Neuronal stem cell (in vitro differentiated cells): ENCODE measurements at regions not wholly inside any gene's neighbourhood (a gene's known extent, or its start where the extent isn't known, plus 50 kb on each side); places are given as distances from the start of the nearest gene placed in this dataset.

Experiments used
- DNase-seq: peaks from one replicate; pipeline ENCODE4 v3.0.0-alpha.2; 2013; ENCODE audit warnings: low spot score
- H2AFZ ChIP-seq: one replicate; pipeline ENCODE4 v1.6.1; 2013; ENCODE audit warnings: mild to moderate bottlenecking, low read length, inconsistent platforms
- H2AK5ac ChIP-seq: 2 replicates; pipeline ENCODE4 v1.6.1; 2013; ENCODE audit warnings: low read depth, mild to moderate bottlenecking, inconsistent platforms, low read length, moderate library complexity, mixed read lengths
- H2BK120ac ChIP-seq: 2 replicates; pipeline ENCODE4 v1.6.1; 2013; ENCODE audit warnings: low read depth, mild to moderate bottlenecking, inconsistent platforms, low read length, moderate library complexity, mixed read lengths
- H2BK12ac ChIP-seq: one replicate; pipeline ENCODE4 v1.6.1; 2013; ENCODE audit warnings: low read length, inconsistent platforms
- H2BK15ac ChIP-seq: 2 replicates; pipeline ENCODE4 v1.6.1; 2013; ENCODE audit warnings: mild to moderate bottlenecking, low read length, inconsistent platforms, mixed read lengths
- H2BK5ac ChIP-seq: one replicate; pipeline ENCODE4 v1.6.1; 2013; ENCODE audit warnings: inconsistent platforms, mild to moderate bottlenecking, low read length, moderate library complexity
- H3K14ac ChIP-seq: one replicate; pipeline ENCODE4 v1.6.1; 2013; ENCODE audit warnings: low read length, inconsistent platforms
- H3K18ac ChIP-seq: 2 replicates; pipeline ENCODE4 v1.6.1; 2013; ENCODE audit warnings: low read length, inconsistent platforms
- H3K23ac ChIP-seq: 2 replicates; pipeline ENCODE4 v1.6.1; 2013; ENCODE audit warnings: low read depth, mild to moderate bottlenecking, mixed read lengths, low read length, inconsistent platforms; ENCODE audit not compliant: poor library complexity
- H3K27ac ChIP-seq: replicated peaks from 3 replicates; pipeline ENCODE4 v1.5.1; 2013; ENCODE audit warnings: low read length, inconsistent platforms
- H3K27me3 ChIP-seq, 3 experiments: 2 replicates each; pipeline ENCODE4 v1.6.1; 2013; ENCODE audit warnings: low read length in 3 of 3, mild to moderate bottlenecking in 2 of 3, inconsistent platforms in 1 of 3, low read depth in 1 of 3, mixed read lengths in 1 of 3, moderate library complexity in 1 of 3; ENCODE audit not compliant: control insufficient read depth in 3 of 3, insufficient read depth in 3 of 3
- H3K36me3 ChIP-seq, 2 donors: replicated peaks in 1 of 2; 2 replicates each; pipeline ENCODE4 v1.6.1; 2013; ENCODE audit warnings: low read length in 2 of 2; ENCODE audit not compliant: control insufficient read depth in 2 of 2, insufficient read depth in 2 of 2
- H3K4ac ChIP-seq: 2 replicates; pipeline ENCODE4 v1.6.1; 2013; ENCODE audit warnings: inconsistent platforms, mild to moderate bottlenecking, low read length, moderate library complexity
- H3K4me1 ChIP-seq, 2 donors: 1 replicate in 1 of 2; 2 replicates in 1 of 2; pipeline ENCODE4 v1.6.1; 2013; ENCODE audit warnings: low read length in 2 of 2, low read depth in 1 of 2; ENCODE audit not compliant: control insufficient read depth in 2 of 2, insufficient read depth in 1 of 2
- H3K4me2 ChIP-seq: one replicate; pipeline ENCODE4 v1.6.1; 2013; ENCODE audit warnings: mild to moderate bottlenecking, low read length, inconsistent platforms; ENCODE audit not compliant: insufficient read depth, poor library complexity, severe bottlenecking
- H3K4me3 ChIP-seq, 2 donors: 2 replicates each; pipeline ENCODE4 v1.5.1; 2013; ENCODE audit warnings: low read length in 2 of 2, mild to moderate bottlenecking in 2 of 2, inconsistent platforms in 1 of 2, moderate library complexity in 1 of 2
- H3K79me1 ChIP-seq: one replicate; pipeline ENCODE4 v1.6.1; 2013; ENCODE audit warnings: low read depth, mild to moderate bottlenecking, inconsistent platforms, low read length, moderate library complexity
- H3K9ac ChIP-seq: one replicate; pipeline ENCODE4 v1.6.1; 2013; ENCODE audit warnings: mild to moderate bottlenecking, low read depth, low read length, inconsistent platforms; ENCODE audit not compliant: poor library complexity
- H3K9me3 ChIP-seq, 2 donors: replicated peaks in 1 of 2; 2 replicates each; pipeline versions ENCODE3 to v1.6.1; 2013; ENCODE audit warnings: low read length in 2 of 2, mild to moderate bottlenecking in 2 of 2, inconsistent platforms in 1 of 2, low read depth in 1 of 2, mixed read lengths in 1 of 2, moderate library complexity in 1 of 2; ENCODE audit not compliant: control insufficient read depth in 2 of 2, insufficient read depth in 1 of 2
- H4K8ac ChIP-seq: one replicate; pipeline ENCODE4 v1.6.1; 2013; ENCODE audit warnings: low read depth, mild to moderate bottlenecking, inconsistent platforms, low read length, moderate library complexity
- H4K91ac ChIP-seq: one replicate; pipeline ENCODE4 v1.6.1; 2013; ENCODE audit warnings: low read length, low read depth, mild to moderate bottlenecking, inconsistent platforms; ENCODE audit not compliant: poor library complexity
- WGBS, 2 donors: extraction: QIAGEN DNeasy Blood & Tissue Kit; methylation state at CpG; one replicate each; pipeline ENCODE4 v1.1.7; 2013; ENCODE audit warnings: missing lambda C conversion rate in 2 of 2, mixed read lengths in 1 of 2; ENCODE audit not compliant: insufficient read length in 2 of 2, insufficient replicate concordance in 1 of 2; ENCODE audit errors: extremely low coverage in 2 of 2; 5-methylcytosine and 5-hydroxymethylcytosine counted together

- Histone ChIP-seq H2AK5ac (no peak overlapping the region), H3K9ac (no peak overlapping the region), H2BK15ac (no peak overlapping the region), H3K27ac (no peak overlapping the region), H3K4me1 (peaks cover 2 to 8% of the 10 kb centered on the region in 2 donors), H2BK12ac (no peak overlapping the region), H3K23ac (no peak overlapping the region), H3K4me3 (no peak overlapping the region), H3K79me1 (no peaks in the 10 kb centered on the region), H3K36me3 (no peaks in the 10 kb centered on the region), H3K9me3 (no peaks in the 10 kb centered on the region), H2BK5ac (no peak overlapping the region), H2AFZ (no peak overlapping the region), H2BK120ac (no peak overlapping the region), H3K27me3 (no peaks in the 10 kb centered on the region), H3K4me2 (no peak overlapping the region), H3K14ac (no peak overlapping the region), H3K4ac (no peak overlapping the region), H4K8ac (no peak overlapping the region), H4K91ac (no peak overlapping the region), H3K18ac (no peak overlapping the region)
- WGBS, 2 donors: no CpG with 5 or more reads among the region's 7 CpGs
- no peak for DNase-seq
Observed at GRCh38 chr1:98055457-98055856, 134.6 kb upstream of the DPYD start.

- H2BK5ac ChIP-seq: no peak overlapping the region
- no peak overlapping the region for H3K18ac ChIP-seq
- peaks cover 2 to 4% of the 10 kb centered on the region in 2 donors for H3K4me1 ChIP-seq
- no peak overlapping the region for H3K27ac ChIP-seq
- no peak for DNase-seq
- no peak overlapping the region for H3K14ac ChIP-seq
- H2BK120ac ChIP-seq: no peak overlapping the region
- no peak overlapping the region for H3K9ac ChIP-seq
- no peak overlapping the region for H3K23ac ChIP-seq
- H3K27me3 ChIP-seq: peaks cover 0 to under 1% (median 0%) of the 10 kb centered on the region in 3 experiments
- no peak overlapping the region for H2BK15ac ChIP-seq
- no peaks in the 10 kb centered on the region for H3K36me3 ChIP-seq
- no peak overlapping the region for H4K91ac ChIP-seq
- H3K79me1 ChIP-seq: no peaks in the 10 kb centered on the region
- no peak overlapping the region for H4K8ac ChIP-seq
- peak overlapping the region; percentile 94 for H2AFZ ChIP-seq
- no peaks in the 10 kb centered on the region for H3K9me3 ChIP-seq
- no peak overlapping the region for H2AK5ac ChIP-seq
- no peak overlapping the region for H3K4me3 ChIP-seq
- H3K4me2 ChIP-seq: no peak overlapping the region
- no peak overlapping the region for H2BK12ac ChIP-seq
- no CpG with 5 or more reads among the region's 4 CpGs for WGBS, 2 donors
- no peak overlapping the region for H3K4ac ChIP-seq
Observed at GRCh38 chr1:98054786-98055185, 134.0 kb upstream of the DPYD start.

GRCh38 chr1:98054367-98054701 lies 133.5 kb upstream of the DPYD start:
- Histone ChIP-seq H3K79me1 (no peaks in the 10 kb centered on the region), H3K36me3 (no peaks in the 10 kb centered on the region), H2BK5ac (no peak overlapping the region), H2AK5ac (no peak overlapping the region), H3K4me2 (peak overlapping the region; percentile 38), H3K9ac (no peak overlapping the region), H3K23ac (no peak overlapping the region), H2BK12ac (no peak overlapping the region), H3K14ac (no peak overlapping the region), H4K8ac (no peak overlapping the region), H4K91ac (no peak overlapping the region), H3K4ac (no peak overlapping the region), H2BK120ac (no peak overlapping the region), H3K18ac (no peak overlapping the region), H3K4me3 (peak overlapping the region in 1 of 2 donors; percentile 53), H2BK15ac (no peak overlapping the region), H3K4me1 (peaks cover 0 to 1% of the 10 kb centered on the region in 2 donors), H2AFZ (peak overlapping the region; percentile 94), H3K9me3 (no peaks in the 10 kb centered on the region), H3K27me3 (peaks cover 0 to 5% (median 3%) of the 10 kb centered on the region in 3 experiments), H3K27ac (no peak overlapping the region)
- whole genome bisulfite sequencing, 2 donors: no CpG with 5 or more reads among the region's 11 CpGs
- DNase-seq: no peak

GRCh38 chr1:98053471-98054366 lies 132.9 kb upstream of the DPYD start:
- H2BK12ac ChIP-seq: peak overlapping the region; percentile 75
- no peak overlapping the region for H3K27ac ChIP-seq
- H2BK120ac ChIP-seq: peak overlapping the region; percentile 77
- no peak overlapping the region for H2BK15ac ChIP-seq
- peak overlapping the region; percentile 10 for H3K4ac ChIP-seq
- H3K9ac ChIP-seq: peak overlapping the region; percentile 91
- WGBS, 2 donors: no CpG with 5 or more reads among the region's 81 CpGs
- peak overlapping the region; percentile 25 for H3K14ac ChIP-seq
- H3K79me1 ChIP-seq: no peaks in the 10 kb centered on the region
- H2AFZ ChIP-seq: peak overlapping the region; percentile 94
- H3K27me3 ChIP-seq: peaks cover 0 to 12% (median 6%) of the 10 kb centered on the region in 3 experiments
- H3K36me3 ChIP-seq: no peaks in the 10 kb centered on the region
- peak; percentile 74 for DNase-seq
- H3K23ac ChIP-seq: peak overlapping the region; percentile 34
- peaks cover 2 to 4% of the 10 kb centered on the region in 2 donors for H3K4me1 ChIP-seq
- H3K4me2 ChIP-seq: peak overlapping the region; percentile 88
- H3K18ac ChIP-seq: peak overlapping the region; percentile 96
- no peak overlapping the region for H4K8ac ChIP-seq
- H2AK5ac ChIP-seq: no peak overlapping the region
- peak overlapping the region; percentile 54 for H2BK5ac ChIP-seq
- peak overlapping the region; percentile 53 to 79 for H3K4me3 ChIP-seq
- H4K91ac ChIP-seq: no peak overlapping the region
- H3K9me3 ChIP-seq: no peaks in the 10 kb centered on the region
